ENCODE measurements at regions not wholly inside any gene's neighbourhood (a gene's known extent, or its start where the extent isn't known, plus 50 kb on each side); places are given as distances from the start of the nearest gene placed in this dataset.

- Histone ChIP-seq H3K27ac (no peak overlapping the region), H3K9me3 (ENCODE audit: low read depth) (no peaks in the 10 kb centered on the region), H3K4me2 (no peak overlapping the region), H3K4me3 (no peak overlapping the region), H3K4me1 (ENCODE audit: insufficient read depth) (no peaks in the 10 kb centered on the region), H3K27me3 (no peaks in the 10 kb centered on the region), H3K36me3 (replicated peaks; ENCODE audit: insufficient read depth, low read depth) (no peaks in the 10 kb centered on the region), H4K20me1 (ENCODE audit: insufficient read depth, poor library complexity, severe bottlenecking) (no peaks in the 10 kb centered on the region), H2AFZ (no peak overlapping the region), H3K79me2 (no peaks in the 10 kb centered on the region), H3K9me2 (replicated peaks; ENCODE audit: insufficient read depth) (no peaks in the 10 kb centered on the region)
- DNase-seq (ENCODE audit: low spot score): no peak
- 78% methylated on average over 8 of the region's 8 CpGs for WGBS (ENCODE audit: low lambda C conversion rate, missing lambda C conversion rate)
- TF ChIP-seq EZH2 (IDR thresholded peaks at IDR 0.05; ENCODE audit: borderline replicate concordance) (no peak), EZH2phosphoT487 (IDR thresholded peaks at IDR 0.05; ENCODE audit: low read depth, severe bottlenecking, unreplicated experiment) (no peak)
- TF ChIP-seq, protein P1, sequence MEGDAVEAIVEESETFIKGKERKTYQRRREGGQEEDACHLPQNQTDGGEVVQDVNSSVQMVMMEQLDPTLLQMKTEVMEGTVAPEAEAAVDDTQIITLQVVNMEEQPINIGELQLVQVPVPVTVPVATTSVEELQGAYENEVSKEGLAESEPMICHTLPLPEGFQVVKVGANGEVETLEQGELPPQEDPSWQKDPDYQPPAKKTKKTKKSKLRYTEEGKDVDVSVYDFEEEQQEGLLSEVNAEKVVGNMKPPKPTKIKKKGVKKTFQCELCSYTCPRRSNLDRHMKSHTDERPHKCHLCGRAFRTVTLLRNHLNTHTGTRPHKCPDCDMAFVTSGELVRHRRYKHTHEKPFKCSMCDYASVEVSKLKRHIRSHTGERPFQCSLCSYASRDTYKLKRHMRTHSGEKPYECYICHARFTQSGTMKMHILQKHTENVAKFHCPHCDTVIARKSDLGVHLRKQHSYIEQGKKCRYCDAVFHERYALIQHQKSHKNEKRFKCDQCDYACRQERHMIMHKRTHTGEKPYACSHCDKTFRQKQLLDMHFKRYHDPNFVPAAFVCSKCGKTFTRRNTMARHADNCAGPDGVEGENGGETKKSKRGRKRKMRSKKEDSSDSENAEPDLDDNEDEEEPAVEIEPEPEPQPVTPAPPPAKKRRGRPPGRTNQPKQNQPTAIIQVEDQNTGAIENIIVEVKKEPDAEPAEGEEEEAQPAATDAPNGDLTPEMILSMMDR (IDR thresholded peaks at IDR 0.05; ENCODE audit: poor library complexity): no peak
Observed at GRCh38 chr7:20980232-20980631, 193.5 kb upstream of the SP8 start.

- Histone ChIP-seq H3K79me2 (no peaks in the 10 kb centered on the region), H3K4me2 (no peak overlapping the region), H4K20me1 (ENCODE audit: insufficient read depth, poor library complexity, severe bottlenecking) (no peaks in the 10 kb centered on the region), H3K27ac (no peak overlapping the region), H3K9me2 (replicated peaks; ENCODE audit: insufficient read depth) (no peaks in the 10 kb centered on the region), H3K4me1 (ENCODE audit: insufficient read depth) (no peaks in the 10 kb centered on the region), H3K36me3 (replicated peaks; ENCODE audit: insufficient read depth, low read depth) (no peaks in the 10 kb centered on the region), H3K27me3 (no peaks in the 10 kb centered on the region), H3K4me3 (no peak overlapping the region), H3K9me3 (ENCODE audit: low read depth) (no peaks in the 10 kb centered on the region), H2AFZ (no peak overlapping the region)
- no peak for DNase-seq (ENCODE audit: low spot score)
- TF ChIP-seq EZH2 (IDR thresholded peaks at IDR 0.05; ENCODE audit: borderline replicate concordance): no peak
- TF ChIP-seq, protein P1 (IDR thresholded peaks at IDR 0.05; ENCODE audit: poor library complexity): no peak
- WGBS (ENCODE audit: low lambda C conversion rate, missing lambda C conversion rate): 72% methylated on average over 7 of the region's 7 CpGs
Observed at GRCh38 chr7:20980668-20981264, 194.1 kb upstream of the SP8 start.

DNA sequence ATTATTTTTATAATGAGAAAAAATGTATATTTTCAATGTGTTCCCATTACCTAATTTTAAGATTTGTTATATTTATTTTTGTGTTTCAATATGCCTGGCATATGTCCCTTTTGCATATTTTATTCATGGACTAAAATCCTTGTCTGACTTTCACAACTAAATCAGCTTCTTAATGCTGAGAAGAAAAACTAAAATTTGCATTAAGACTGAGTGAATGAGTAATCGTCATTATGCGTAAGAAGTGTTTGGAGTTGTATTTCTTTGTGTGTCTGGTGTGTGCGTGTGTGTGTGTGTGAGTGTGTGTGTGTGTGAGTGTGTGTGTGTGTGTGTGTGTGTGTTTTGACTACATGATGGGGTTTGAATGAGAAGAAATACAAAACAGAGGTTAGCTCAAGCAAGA lies 201.7 kb upstream of the SP8 start:
- WGBS (ENCODE audit: low lambda C conversion rate, missing lambda C conversion rate): 88% methylated on average over 3 of the region's 3 CpGs
- no peak overlapping the region for H2AFZ ChIP-seq

More for the DNA sequence above, 201.7 kb upstream of the SP8 start:
- Histone ChIP-seq H3K79me2 (no peaks in the 10 kb centered on the region), H3K27me3 (no peaks in the 10 kb centered on the region), H3K36me3 (replicated peaks; ENCODE audit: insufficient read depth, low read depth) (no peaks in the 10 kb centered on the region), H3K27ac (no peak overlapping the region), H3K9me3 (ENCODE audit: low read depth) (no peaks in the 10 kb centered on the region), H4K20me1 (ENCODE audit: insufficient read depth, poor library complexity, severe bottlenecking) (no peaks in the 10 kb centered on the region), H3K4me3 (no peak overlapping the region), H3K4me2 (no peak overlapping the region), H3K4me1 (ENCODE audit: insufficient read depth) (no peaks in the 10 kb centered on the region), H3K9me2 (replicated peaks; ENCODE audit: insufficient read depth) (no peaks in the 10 kb centered on the region)
- no peak for DNase-seq (ENCODE audit: low spot score)
- TF ChIP-seq EZH2phosphoT487 (IDR thresholded peaks at IDR 0.05; ENCODE audit: low read depth, severe bottlenecking, unreplicated experiment) (no peak), EZH2 (IDR thresholded peaks at IDR 0.05; ENCODE audit: borderline replicate concordance) (no peak)
- TF ChIP-seq, protein P1 (IDR thresholded peaks at IDR 0.05; ENCODE audit: poor library complexity): no peak
